HG03520 (cell line): ENCODE measurements at regions not wholly inside any gene's neighbourhood (a gene's known extent, or its start where the extent isn't known, plus 50 kb on each side); places are given as distances from the start of the nearest gene placed in this dataset.

Source experiments
- ATAC-seq: cut with Tn5 transposase; IDR thresholded peaks from one replicate; pipeline ENCODE4 v1.9.1; 2021; ENCODE audit warnings: mild to moderate bottlenecking, moderate library complexity; ENCODE audit not compliant: unreplicated experiment

GRCh38 chr18:27649621-27650020 lies 464.5 kb upstream of the CHST9 start:
- no peak for ATAC-seq

- no peak for ATAC-seq
These were observed 460.8 kb upstream of the CHST9 start for GRCh38 chr18:27645929-27646328.

GRCh38 chr18:27636576-27637085 lies 451.5 kb upstream of the CHST9 start:
- no peak for ATAC-seq

DNA sequence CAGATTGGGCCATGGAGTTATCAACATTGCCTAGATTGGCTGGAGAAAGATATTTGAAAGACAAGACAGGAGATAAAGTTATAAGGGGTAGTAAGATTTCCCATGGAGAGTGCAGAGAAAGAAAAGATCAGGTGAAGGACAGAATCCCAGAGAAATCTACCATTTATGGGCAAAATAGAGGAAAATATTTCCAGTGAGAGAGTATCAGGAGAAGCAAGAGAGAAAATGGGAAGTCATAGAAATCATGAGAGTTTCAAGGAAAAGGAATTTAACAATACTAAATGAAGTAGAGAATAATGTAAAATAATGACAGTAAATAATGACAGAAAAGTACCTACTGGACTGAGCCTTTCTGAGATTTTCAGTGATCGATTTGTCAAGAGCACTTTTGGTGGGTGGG lies 447.6 kb upstream of the CHST9 start:
- no peak for ATAC-seq

DNA sequence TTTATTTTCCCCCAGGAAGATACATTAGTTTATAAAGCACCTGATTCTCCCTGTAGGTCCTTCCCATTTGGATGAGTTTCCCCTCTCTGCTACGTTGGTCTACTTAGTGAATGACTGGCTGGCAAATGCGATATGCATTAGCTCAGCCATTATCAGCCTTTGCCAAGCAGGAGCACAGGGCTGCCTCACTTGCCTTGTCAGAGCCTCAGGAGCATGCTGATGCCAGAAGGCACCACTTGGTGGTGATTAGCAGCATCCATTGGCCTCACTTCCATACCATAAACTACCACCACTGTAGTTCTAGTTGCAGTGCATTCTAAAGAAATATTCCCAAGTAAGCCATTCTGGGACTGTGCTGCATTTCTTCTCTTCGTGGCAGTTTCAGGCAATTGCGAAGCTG lies 442.8 kb upstream of the CHST9 start:
- ATAC-seq = no peak

DNA sequence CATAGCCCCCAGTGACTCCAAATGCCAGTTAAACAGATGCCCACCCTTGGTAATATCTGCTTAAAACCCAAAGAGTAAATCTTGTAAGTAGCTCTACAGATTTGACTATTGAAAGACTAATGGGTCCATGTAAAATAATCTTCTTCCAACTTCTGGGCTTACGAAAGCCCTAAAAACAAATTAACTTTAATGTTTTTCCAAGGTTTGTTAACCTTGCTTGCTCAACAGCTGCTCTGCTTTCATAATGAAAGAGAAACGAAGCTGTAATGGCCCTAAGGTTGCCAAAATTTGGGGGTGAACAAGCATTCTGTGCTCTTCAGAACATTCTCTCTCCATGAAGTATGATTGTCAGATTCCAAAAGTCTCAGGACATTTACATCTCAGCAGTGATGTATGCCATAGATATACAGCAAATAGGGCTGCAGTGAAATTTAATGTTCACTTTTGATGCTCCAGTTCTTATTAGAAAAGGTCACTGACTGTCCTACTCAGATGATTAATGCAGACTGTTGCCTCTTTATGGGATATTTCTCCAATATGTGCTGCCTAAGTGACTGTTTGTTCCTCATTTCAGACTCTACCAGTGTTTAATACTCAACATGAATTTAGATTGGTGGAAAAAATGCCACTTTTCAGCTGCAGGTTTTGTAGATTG lies 436.3 kb upstream of the CHST9 start:
- no peak for ATAC-seq

GRCh38 chr18:27619906-27620305 lies 434.8 kb upstream of the CHST9 start:
- no peak for ATAC-seq

GRCh38 chr18:27619090-27619772 lies 434.1 kb upstream of the CHST9 start:
- ATAC-seq = no peak

- no peak for ATAC-seq
These were observed 431.2 kb upstream of the CHST9 start for GRCh38 chr18:27616324-27616723.

DNA sequence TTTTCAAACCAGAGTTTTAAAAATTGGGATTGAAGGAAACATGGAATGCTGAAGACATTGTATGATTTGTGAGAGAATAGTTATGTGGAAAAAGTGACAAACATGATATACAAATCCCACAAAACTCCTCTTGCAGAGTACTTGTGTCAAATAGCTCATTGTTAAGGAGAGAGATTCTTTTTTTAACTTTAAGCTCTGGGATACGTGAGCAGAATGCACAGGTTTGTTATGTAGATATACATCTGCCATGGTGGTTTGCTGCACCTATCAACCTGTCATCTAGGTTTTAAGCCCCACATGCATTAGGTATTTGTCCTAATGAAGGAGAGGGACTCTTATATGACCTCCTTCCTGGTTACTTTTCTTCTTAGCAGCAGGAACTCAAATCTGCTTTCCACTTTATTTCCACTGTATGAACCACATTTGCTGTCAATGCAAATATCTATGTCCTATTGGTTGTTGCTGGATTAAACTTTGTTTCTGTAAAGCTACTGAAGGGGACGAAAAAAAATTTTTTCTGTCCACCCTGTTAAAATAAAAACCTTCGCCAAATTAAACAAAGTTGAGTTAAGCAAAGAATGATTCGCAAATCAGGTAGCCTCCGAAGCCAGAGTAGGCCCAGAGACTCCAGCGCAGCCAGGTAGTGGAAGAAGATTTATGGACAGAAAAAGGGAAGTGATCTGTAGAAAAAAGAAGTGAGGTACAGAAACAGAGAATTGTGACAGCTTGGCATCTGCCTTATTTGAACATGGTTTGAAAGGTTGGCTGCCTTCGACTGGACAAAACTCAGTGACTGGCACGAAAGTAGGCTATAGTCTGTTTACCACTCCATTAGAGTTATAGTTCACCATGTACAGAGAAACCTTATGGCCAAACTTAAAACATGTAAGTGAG lies 430.1 kb upstream of the CHST9 start:
- no peak for ATAC-seq

DNA sequence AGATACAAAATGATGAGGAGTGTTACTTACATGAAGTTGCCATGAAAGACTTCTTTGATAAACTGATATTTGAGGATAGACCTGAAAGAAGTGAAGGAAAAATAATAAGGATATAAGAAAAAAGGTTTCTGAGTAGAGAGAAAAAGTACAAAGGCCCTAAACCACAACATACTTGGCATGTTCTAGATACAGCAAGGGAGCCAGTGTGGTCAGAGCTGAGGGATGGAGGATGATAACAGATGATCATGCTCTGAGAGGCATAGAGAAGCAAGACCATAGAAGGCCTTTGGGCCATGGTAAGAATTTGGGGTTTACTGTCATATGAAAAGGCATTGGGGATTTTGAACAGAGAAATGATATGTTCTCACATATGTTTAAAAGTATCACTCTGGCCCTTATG lies 424.1 kb upstream of the CHST9 start:
- no peak for ATAC-seq

DNA sequence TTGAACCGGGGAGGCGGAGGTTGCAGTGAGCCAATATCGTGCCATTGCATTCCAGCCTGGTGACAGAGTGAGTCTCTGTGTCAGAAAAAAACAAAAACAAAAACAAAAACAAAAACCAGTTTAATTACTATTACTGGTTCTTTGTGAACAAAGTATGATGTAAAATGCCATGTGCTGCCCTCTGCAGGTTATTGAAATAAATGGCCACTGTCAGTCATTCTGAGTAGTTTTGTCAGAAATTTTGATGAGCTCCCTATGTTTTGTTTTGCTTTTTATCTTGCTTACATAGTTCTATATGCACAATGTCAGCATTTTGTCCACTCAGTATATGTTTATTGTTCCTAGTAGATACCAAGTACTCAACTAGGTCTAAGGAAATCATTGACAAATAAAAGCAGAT lies 423.6 kb upstream of the CHST9 start:
- no peak for ATAC-seq

DNA sequence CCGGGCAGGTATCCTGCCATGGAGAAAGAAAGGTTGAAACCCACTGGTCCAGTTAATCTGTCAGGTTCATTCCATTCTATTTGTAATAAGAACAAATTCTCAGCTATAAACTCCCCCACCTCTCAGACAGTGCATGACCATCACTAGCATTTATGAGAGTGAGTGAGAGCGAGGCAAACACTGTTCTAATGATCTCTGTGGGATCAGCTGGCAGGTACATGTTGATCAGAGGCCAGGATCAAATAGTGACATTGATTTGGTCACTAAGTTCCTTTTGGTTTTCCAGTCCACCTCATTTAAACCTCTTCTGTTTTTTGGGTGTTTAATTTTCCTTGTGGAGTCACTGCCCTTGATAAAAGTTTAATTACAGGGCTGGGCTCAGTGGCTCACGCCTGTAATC lies 423.1 kb upstream of the CHST9 start:
- no peak for ATAC-seq

DNA sequence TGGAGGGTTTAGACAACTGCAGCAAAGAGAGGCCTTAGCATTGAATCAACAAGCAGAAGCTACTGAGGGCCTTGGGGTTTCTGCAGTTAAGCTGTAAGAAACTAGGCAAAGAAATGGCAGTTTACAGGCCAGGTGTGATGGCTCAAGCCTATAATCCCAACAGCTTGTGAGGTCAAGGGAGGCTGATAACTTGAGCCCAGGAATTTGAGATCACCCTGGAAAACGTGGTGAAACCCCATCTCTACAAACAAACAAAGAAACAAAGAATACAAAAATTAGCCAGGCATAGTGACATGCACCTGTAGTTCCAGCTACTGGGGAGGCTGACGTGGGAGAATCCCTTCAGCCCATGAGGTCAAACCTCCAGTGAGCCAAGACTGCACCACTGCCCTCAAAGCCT lies 421.6 kb upstream of the CHST9 start:
- ATAC-seq = no peak

- ATAC-seq = peak; percentile 57
These were observed 420.2 kb upstream of the CHST9 start for GRCh38 chr18:27605107-27605834.

DNA sequence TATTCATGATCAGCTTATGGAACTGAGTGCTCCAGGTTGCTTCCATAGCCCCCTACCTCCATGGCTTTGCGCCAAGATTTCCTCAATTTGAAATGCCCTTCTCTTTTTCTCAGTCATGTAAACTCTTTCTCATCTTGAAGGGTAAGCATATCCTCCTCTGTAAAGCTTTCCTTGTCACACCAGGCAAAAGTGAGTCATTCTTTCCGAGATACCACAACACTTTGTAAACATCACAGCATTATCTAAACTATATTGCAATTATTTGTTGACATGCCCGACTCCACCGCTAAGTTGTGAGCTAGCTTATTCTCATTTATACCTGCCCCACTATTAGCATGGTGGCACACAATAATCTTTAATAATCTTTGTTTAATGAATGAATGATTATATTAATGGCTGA lies 419.5 kb upstream of the CHST9 start:
- no peak for ATAC-seq

GRCh38 chr18:27602092-27602491 lies 417.0 kb upstream of the CHST9 start:
- ATAC-seq = no peak

GRCh38 chr18:27600245-27600644 lies 415.1 kb upstream of the CHST9 start:
- ATAC-seq = no peak

GRCh38 chr18:27599202-27599829 lies 414.2 kb upstream of the CHST9 start:
- peak; percentile 84 for ATAC-seq

- ATAC-seq = no peak
These were observed 410.2 kb upstream of the CHST9 start for GRCh38 chr18:27595113-27595838.
